SK-N-DZ (cell line): ENCODE measurements at regions not wholly inside any gene's neighbourhood (a gene's known extent, or its start where the extent isn't known, plus 50 kb on each side); places are given as distances from the start of the nearest gene placed in this dataset.

Experiments used
- DNase-seq: peaks from one replicate; pipeline ENCODE4 v3.0.0-alpha.2; 2015; ENCODE audit warnings: low spot score

DNA sequence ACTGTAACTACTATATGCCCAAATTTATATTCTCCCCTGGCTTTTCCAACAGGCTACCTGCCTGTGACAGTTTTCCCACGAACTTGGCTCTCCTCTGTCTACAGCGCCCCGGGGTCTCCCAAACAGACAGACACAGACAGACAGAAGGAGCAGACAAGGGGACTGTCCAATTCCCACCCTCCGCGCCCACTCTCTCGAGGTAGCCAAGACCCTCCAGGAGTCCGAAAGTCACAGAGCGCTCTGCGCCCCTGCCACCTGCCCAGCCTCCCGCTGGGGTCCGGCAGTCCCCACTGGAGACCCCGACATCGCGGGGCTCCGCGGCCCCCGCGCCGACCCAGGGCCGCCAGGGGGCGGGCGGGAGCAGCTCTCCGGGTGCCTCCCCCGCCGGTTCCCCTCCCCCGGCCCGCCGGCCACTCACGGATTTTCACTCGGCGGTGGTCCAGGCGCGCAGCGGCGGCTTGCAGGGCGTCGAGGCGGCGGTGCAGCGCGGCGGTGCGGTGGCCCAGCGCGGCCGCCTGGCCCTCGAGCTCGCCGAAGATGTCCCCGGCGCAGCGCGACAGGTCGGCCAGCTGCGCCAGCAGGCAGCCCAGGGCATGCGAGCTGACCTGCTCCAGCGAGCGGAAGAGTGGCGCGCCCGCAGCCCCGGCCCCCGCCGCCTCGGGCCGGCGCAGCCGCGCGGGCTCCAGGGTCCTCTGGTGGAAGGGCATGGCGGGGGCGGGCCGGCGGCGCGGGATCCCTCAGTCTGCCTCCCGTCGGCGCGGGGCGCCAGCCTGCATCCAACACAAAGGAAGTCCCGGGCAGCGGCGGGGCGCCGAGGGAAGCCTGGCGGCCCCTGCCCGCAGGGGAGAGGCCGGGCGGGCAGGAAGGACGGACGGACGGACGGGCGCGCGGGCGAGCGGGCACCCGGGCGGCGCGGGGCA, 81.3 kb upstream of the CCDC28A start:
- peak; percentile 12 for DNase-seq

DNA sequence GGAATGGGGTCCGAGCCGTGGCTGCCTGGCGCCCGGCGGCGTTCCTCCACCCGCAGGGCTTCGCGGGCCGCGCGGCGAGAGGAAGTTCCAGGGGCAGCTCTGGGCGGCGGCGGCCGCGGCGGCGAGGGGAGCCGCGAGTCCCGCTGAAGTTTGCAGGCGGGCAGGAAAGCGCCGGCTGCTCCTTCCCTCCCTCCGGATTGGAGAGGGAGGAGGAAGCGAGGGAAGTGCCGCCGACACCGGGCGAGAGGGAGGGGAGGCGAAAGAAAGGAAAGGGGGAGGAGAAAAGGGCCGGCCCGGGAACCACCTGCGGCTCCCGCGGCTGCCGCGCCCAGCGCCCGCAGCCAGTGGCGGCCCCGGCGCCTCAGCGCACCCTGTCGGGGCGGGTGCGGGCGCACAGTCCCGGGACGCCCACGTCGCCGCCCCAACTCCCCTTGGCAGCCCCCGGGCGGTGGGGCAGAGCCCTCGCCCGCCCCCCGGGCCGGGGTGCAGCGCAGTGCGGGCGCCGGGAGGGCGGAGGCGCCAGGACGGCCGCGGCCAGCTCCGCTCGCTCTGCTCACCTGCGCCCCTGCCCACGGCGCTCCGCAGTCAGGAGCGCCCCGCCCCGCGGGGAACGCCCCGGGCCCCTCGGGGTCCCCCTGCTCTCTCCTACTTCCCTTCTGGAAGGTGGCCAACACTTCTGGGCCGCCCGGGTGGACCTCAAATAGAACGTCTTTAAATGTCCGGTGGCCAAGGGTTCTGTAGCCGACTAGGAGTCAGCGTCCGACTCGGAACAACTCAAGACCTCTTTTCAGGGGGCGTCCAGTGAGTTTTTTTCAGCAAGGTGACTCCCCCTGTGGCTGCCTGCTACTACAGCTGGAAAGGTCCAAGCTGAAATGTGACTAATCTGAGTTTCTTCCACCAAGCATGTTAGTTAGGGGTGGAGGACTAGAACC, 80.3 kb upstream of the CCDC28A start:
- no peak for DNase-seq

DNA sequence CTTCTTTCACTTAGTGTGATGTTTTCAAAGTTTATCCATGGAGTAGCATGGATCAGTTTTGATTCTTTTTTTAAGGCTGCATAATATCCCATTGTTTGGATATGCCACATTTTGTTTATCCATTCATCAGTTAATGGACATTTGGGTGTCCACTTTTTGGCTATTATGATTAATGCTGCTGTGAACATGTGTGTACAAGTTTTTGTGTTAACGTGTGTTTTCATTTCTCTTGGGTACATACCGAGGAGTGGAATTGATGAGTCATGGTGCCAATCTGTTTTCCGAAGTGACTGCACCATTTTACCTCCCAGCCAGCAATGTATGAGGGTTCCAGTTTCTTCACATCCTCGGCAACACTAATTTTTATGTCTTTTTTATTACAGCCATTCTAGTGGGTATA, 78.4 kb upstream of the CCDC28A start:
- no peak for DNase-seq

DNA sequence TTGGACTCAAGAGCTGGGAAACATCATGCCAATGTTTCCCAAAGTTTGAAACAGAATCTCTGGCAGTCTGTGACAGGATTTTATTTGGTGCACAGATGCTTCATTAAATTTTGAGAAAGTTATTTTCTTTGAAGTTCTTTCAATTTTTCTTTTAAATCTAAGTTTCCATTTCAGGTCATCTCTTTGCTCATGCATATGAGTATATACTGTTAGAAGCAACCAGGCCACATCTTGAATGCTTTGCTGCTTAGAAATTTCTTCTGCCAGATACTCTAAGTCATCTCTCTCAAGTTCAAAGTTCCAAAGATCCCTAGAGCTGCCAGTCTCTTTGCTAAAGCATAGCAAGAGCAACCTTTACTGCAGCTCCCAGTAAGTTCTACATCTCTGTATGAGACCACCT, 59.1 kb upstream of the CCDC28A start:
- no peak for DNase-seq

DNA sequence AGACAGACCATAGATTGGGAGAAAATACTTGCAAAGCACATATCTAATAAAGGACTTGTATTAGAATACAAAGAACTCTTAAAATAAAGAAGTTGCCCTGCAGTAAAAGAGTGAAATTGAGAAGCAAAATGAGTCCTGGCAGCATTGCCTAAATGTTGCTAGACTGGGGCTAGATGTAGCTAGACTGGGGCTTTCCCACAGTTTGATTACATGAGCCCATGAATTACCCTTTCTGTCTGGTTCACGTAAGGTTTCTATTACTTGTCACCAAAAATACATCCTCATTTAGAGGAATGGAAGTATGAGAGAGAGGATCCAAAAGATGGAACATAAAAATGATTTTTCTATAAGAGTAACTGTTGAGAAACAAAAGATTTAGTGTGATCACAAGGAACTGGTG, 57.6 kb upstream of the CCDC28A start:
- DNase-seq, result no peak

DNA sequence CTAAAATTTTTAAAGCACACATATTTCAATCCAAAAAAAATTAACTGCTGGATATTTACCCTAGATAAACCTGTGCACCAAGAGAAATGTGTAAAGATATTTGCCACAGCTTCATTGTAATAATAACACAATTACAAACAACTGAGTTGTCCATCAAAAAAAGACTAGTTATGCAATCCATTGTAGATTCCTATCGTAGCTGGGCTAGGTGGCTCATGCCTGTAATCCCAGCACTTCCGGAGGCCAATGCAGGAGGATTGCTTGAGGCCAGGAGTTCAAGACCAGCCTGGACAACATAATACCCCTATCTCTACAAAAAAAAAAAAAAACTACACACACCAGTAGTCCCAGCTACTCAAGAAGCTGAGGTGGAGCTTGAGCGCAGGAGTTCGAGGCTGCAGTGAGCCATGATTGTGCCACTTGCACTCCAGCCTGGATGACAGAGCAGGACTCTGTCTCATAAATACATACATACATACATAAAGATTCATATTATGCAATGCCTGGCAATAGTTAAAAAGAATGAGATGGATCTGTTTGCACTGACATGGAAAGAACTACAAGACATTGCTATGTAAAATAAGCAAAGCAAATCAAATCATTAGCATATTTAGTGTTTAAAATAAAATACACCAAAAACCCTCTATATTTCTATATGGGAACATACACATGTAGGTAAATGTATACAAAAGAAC, 56.5 kb upstream of the CCDC28A start:
- no peak for DNase-seq

DNA sequence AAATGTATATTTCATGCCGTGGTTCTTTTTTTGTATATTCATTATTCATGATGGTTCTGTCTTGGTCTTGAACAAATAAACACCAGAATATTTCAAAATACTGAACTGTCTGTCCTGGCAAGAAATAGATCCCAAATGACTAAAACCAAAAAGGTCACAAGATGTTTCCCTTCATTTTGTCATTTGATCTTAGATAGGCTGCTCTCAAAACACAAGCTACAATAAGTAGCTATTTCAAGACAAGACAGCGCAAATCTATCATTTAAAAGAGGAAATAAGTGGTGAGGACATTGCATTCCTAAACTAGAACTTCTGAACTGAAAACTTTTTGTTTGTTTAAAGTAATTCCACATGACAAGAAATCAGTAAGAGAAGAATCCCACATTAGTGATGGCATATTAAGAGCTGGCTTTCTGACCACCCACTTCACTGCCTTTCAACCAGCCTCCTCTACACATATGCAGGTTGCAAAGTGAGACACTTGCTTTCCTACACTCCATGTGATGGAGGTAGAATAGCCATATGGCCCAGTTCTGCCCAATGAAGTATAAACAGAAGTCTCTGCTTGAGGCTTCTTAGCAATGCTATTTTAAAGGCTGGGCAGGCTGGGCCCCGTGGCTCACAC, 54.4 kb upstream of the CCDC28A start:
- no peak for DNase-seq

DNA sequence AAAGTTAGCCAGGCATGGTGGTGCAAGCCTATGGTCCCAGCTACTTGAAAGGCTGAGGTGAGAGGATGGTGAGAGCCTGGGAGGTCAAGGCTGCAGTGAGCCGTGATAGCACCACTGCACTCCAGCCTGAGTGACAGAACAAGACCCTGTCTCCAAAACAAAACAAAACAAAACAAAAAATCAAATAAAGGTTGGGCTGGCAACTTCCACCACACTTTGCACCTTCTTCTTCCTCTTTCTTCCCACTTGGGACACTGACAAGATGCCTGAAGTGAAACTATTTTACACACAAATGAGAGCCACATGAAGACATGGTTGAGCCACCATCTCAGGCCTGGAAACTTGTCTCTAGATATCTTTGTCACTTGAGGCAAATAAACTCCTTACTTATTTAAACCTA, 53.8 kb upstream of the CCDC28A start:
- no peak for DNase-seq

DNA sequence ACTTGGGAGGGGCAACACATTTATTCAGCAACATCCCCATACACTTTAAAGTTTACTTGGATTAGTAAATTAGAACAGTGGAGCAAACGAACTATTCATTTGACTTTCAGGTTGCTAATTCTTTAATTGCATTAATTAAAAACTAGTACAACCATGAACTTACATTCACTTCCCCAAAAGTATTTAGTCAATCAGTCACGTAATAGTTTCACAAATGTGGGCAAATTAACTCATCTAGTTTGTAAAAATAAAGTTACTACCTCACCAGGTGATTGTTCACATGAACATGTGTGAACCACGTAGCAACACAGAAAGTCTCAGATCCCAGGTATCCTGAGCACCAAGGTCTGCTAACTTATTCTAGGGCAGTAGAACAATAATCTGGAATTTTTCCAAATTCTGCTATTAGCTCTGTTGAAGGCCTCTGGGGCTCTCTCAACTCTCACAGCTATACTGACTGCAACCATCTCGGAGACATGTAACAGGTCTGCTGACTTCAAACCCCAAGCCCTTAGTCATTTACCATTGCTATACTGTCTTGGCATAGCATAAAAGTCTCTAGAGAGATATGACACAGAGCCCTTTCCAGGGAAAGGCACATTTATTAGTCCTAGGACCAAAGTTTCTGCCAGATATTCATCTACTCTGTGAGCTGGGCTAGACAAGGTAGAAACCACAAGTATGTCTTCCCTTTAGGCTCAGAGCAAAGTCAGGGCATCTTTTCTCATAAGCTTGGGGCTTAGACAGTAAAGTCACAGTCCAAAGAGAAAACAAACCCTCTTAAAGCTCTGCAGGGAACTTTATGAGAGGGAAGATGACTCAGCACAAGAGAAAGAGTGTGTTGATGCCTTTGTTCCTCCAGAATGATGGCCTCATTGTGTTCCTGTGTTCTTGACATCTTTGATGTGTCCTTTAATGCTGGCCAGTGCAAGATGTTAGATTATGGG, 50.9 kb upstream of the CCDC28A start:
- no peak for DNase-seq
